ENCODE measurements at regions not wholly inside any gene's neighbourhood (a gene's known extent, or its start where the extent isn't known, plus 50 kb on each side); places are given as distances from the start of the nearest gene placed in this dataset.

DNA sequence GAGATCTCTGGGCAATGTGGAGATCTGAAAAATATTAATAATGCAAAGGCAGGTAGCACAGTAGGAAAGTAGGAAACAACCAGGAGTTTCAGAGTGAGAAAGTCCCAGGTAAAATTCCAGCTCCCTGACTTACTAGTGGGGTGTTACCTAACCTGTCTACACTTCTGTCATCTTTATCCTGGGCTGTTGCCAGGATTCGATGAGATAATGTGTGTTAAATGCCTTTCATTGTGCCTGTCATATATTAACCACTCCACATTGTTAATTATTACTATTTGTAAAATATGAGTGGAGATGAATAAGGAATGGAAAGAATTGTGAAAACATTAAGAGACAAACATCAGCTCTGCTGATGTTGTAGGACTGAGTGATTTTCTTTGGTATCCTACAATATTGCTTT, 50.0 kb upstream of the FRMD4A start:
- no peaks in the 10 kb centered on the region for H3K36me3 Mint-ChIP-seq
- no peak overlapping the region for H3K4me3 Mint-ChIP-seq
- Histone ChIP-seq H3K36me3 (ENCODE audit: control insufficient read depth, insufficient read depth, low read length) (no peaks in the 10 kb centered on the region), H3K4me3 (ENCODE audit: low read depth, low read length) (no peak overlapping the region), H3K27me3 (ENCODE audit: control insufficient read depth, insufficient read depth, low read length) (peaks cover 5% of the 10 kb centered on the region), H3K27ac (ENCODE audit: insufficient read depth, low read length, poor library complexity, severe bottlenecking) (no peak overlapping the region), H3K4me1 (ENCODE audit: control insufficient read depth, insufficient read depth, low read length, poor library complexity, severe bottlenecking) (no peaks in the 10 kb centered on the region), H3K9me3 (ENCODE audit: control insufficient read depth in 2 of 2, low read length in 2 of 2) (no peaks in the 10 kb centered on the region)
- H3K4me1 Mint-ChIP-seq: peaks cover 0 to 12% (median 4%) of the 10 kb centered on the region in 4 donors
- no peak for DNase-seq
- ATAC-seq (ENCODE audit: low read depth in 2 of 2): no peak
- no peak overlapping the region for H3K27ac Mint-ChIP-seq
- peaks cover 0 to 2% (median 0%) of the 10 kb centered on the region in 7 donors for H3K9me3 Mint-ChIP-seq
- H3K27me3 Mint-ChIP-seq: peaks cover 25% of the 10 kb centered on the region

Measured in CD4-positive, CD25-positive, alpha-beta regulatory T cell (primary cell).